Posterior vena cava (tissue), 2 donors: ENCODE measurements at regions not wholly inside any gene's neighbourhood (a gene's known extent, or its start where the extent isn't known, plus 50 kb on each side); places are given as distances from the start of the nearest gene placed in this dataset.

Source experiments
- DNase-seq: peaks from one replicate; pipeline ENCODE4 v3.0.0-alpha.2; 2020; ENCODE audit warnings: low spot score
- intact Hi-C, 2 donors: fragments of 100-400 bp; cut with DNase I; formaldehyde crosslinking; loops; one replicate each; pipeline versions ENCODE4 v1.14.1 to v1.14.2; 2022 to 2023
- donor health status: DM: yes; HTN: yes; CAD: no.
- donor health status: DM: yes; HTN: yes; CAD: no.

DNA sequence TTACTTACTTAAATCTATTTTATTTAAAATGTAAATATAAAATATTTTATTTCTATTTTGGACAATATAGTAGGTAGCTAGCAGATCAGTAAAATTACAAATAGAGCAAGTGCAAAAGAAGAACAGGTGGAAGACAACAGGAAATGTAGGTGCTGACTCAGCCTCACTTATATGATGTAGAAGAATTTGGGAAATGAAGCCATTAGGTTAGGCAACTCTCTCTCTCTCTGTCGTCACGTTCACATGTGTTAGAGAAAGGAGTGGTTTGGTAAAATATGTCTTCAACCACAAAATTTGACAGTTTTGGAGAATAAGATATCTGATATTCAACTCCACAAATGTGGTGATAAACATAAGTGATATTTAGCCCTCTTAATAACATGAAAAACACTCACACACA is 532.5 kb upstream of the KCNMB2 start:
- DNase-seq = no peak
- intact Hi-C loops = no loop called here

DNA sequence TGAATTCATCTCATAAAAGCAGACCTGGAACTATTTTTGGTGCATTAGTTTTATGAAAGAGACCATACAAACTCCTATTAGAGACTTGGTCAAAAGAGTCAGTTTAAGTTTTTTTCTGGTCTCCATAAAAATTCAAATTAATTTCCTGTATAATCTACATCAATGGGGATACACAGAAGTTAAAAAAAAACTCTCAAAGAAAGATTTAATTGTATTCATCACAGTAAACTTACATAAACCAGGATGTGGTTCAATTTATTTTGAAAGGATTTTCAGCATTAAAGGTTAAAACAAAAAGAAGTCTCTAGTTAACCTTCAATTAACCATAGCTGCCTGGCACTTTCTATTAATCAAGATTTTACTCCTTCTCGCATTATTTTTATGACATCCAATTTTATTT is 530.3 kb upstream of the KCNMB2 start:
- intact Hi-C loops = no loop called here
- DNase-seq = no peak

- intact Hi-C loops = no loop called here
- no peak for DNase-seq
These were observed 525.9 kb upstream of the KCNMB2 start for GRCh38 chr3:178010306-178010705.

DNA sequence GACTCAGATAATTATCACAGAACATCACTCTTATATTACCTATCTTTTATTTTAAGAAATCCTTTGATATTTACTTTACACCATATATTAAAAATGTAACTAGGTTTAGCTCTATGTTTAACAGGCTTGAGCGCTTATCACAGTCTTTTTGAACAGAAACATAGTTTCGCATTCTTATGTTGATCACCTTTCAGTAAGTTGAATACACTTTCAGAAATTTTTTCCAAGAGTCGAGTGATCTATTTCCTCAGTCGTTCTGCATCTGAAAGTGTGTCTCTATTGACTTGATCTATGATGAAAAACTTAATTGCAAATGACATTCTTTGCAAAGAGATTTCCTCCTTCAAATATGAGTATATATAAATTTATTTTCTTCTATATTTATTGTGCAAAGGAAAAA is 516.6 kb upstream of the KCNMB2 start:
- no peak for DNase-seq

DNA sequence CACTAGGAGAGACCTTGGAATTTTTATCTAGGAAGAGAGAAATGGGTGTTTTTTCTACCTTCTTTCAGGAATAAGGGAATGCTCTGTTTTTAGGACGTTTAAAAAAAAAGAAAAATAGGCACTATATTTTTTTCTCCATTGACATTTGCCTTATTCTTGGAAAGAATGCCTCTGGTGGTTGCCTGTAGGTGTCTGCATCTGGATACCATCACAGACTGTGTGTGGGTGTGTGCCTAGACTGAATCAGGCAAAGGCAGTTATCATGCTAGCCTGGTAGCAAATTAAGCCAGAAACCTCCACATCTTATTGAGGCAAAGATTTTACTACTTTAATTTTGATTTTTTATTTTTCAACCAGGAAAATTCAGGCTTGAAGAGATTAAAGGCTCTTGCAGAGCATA is 513.6 kb upstream of the KCNMB2 start:
- no peak for DNase-seq
- intact Hi-C loops = no loop called here

More for the DNA sequence above, 516.6 kb upstream of the KCNMB2 start:
- intact Hi-C loops = no loop called here

DNA sequence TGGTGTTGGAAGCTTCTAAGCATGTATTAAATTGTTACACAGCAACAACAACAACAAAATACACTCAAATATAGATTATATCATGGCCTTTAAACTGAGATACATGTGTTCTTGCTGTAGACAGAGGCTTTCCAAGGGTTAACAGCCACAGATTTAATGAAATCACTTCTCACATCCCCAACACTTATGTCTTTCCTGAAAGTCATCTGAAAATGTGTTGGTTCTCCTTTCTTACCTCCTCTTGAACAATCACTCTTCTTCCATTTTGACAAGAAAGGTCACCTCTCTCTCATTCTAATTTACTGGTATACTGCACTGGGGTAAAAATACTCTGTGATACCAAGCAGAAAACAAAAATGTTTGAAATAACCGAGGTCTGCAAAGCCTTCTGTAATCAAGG is 507.3 kb upstream of the KCNMB2 start:
- no peak for DNase-seq
- intact Hi-C loops = no loop called here

GRCh38 chr3:178036451-178037144 is 499.6 kb upstream of the KCNMB2 start:
- no peak for DNase-seq
- intact Hi-C loops = no loop called here

GRCh38 chr3:178041931-178042330 is 494.3 kb upstream of the KCNMB2 start:
- intact Hi-C loops = no loop called here
- DNase-seq = no peak

GRCh38 chr3:178042376-178042775 is 493.9 kb upstream of the KCNMB2 start:
- intact Hi-C loops = no loop called here
- no peak for DNase-seq

DNA sequence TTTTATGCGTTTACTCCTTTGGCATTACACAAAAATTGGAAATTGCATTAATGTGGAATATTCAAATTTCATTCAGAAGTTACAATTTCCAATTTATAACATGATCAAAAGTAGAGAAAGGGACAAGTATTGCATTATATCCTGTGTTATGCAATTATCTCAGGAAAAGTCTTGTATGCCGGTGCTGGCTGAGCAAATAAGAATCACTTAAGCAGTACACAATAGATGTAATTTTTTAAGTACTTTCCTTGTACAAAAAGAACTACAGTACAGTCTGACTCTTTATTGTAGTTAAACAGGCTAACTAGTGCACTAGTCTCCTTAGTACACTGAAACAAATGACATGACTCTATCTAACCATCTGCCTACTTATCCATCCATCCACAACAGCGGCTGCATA is 493.2 kb upstream of the KCNMB2 start:
- no peak for DNase-seq
- intact Hi-C loops = no loop called here

- intact Hi-C loops = no loop called here
These were observed 491.9 kb upstream of the KCNMB2 start for GRCh38 chr3:178044320-178044719.

GRCh38 chr3:178047496-178047895 is 488.7 kb upstream of the KCNMB2 start:
- intact Hi-C loops = no loop called here

More at GRCh38 chr3:178044320-178044719, 491.9 kb upstream of the KCNMB2 start:
- no peak for DNase-seq

DNA sequence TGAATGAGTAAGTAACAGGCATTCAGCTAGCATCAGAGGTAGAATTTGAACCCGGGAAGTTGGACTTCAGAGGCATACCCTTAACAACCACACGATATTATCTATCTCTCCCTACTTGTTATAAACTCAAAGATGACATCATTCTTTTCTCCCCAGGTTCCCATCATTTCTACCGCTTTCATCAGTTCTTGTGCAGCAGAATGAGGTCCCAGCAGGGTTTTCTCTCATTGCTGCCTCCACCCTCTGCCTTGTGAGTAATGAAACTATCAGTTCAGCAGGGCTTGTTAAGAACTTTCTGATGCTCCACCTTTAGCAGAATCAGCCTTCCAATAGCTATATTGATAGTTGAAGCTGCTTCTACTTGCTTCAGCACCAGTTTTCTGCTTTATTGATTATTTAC is 487.5 kb upstream of the KCNMB2 start:
- no peak for DNase-seq
- intact Hi-C loops = no loop called here

More at GRCh38 chr3:178047496-178047895, 488.7 kb upstream of the KCNMB2 start:
- DNase-seq = no peak

DNA sequence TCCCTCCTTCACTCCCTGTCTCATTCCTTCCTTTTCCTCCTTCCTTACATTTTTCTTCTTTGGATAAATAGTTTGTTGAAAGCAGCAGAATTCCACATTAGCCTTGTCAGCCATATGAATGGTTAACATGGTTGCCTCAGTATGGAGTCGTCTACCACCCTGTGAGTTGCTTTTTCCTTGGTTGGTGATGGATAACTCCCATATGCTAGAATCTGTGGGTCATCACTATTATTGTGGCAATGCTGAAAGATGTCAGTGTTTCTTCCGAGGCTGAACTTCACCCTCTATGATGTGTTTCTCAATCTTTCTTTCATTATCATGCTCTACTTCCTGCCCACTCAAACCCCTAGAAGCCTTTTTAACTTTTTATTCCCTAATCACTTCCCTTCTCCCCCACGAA is 481.8 kb upstream of the KCNMB2 start:
- no peak for DNase-seq
- intact Hi-C loops = no loop called here

DNA sequence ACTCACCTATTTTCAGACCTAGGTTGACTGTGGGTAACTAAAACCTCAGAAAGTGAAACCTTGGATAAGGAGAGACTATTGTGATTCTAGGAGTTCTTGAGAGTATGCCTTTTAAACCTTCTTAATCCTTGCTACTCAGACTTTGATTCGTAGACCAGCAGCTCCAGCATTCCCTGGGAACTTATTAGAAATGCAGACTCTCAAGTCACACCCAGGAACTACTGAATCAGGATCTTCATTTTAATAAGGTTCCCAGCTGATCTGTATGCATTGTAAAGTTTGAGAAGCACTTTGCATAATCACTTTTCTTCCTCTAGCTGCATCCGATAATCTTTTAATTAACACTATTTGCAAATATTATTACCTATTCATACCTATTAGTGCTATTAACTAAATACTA is 480.3 kb upstream of the KCNMB2 start:
- intact Hi-C loops = no loop called here
- DNase-seq = no peak

DNA sequence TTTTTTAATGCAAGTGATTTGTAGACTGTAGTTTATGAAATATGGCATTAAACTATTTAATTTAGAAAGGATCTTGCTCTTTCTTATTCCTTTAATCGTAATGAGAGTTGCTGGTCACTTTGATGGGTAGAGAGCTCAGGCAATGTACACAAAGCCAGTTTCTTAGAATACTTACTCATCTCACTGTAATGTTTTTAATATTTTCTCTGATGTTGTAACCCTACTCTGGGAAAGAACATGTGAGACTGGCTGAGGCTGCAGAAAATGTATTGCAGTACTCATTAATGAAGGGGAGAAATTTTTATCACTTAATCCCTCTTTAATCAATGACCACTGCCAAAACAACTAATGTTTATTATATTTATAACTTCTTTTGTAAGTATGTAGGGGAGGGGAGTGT is 479.4 kb upstream of the KCNMB2 start:
- intact Hi-C loops = no loop called here
- no peak for DNase-seq

- no peak for DNase-seq
- intact Hi-C loops = no loop called here
These were observed 477.6 kb upstream of the KCNMB2 start for GRCh38 chr3:178058629-178059028.

- intact Hi-C loops = no loop called here
- no peak for DNase-seq
These were observed 477.1 kb upstream of the KCNMB2 start for GRCh38 chr3:178059119-178059518.

- intact Hi-C loops = no loop called here
- DNase-seq = no peak
These were observed 476.4 kb upstream of the KCNMB2 start for GRCh38 chr3:178059836-178060235.

GRCh38 chr3:178060407-178060806 is 475.8 kb upstream of the KCNMB2 start:
- DNase-seq = no peak
- intact Hi-C loops = no loop called here

GRCh38 chr3:178062126-178062525 is 474.1 kb upstream of the KCNMB2 start:
- intact Hi-C loops = no loop called here
- DNase-seq = no peak

- intact Hi-C loops = no loop called here
These were observed 472.8 kb upstream of the KCNMB2 start for GRCh38 chr3:178063461-178063860.

More at GRCh38 chr3:178063461-178063860, 472.8 kb upstream of the KCNMB2 start:
- peak; percentile 77 for DNase-seq
